ENCODE measurements at regions not wholly inside any gene's neighbourhood (a gene's known extent, or its start where the extent isn't known, plus 50 kb on each side); places are given as distances from the start of the nearest gene placed in this dataset.

GRCh38 chr10:107342711-107343110, 178.2 kb upstream of the SORCS1 start:
- intact Hi-C loops (cut with micrococcal nuclease) = no loop called here
- no peak overlapping the region for H3K9ac ChIP-seq (ENCODE audit: low read length)
- no peaks in the 10 kb centered on the region for H3K27me3 ChIP-seq (ENCODE audit: insufficient read depth, low read length)
- no peaks in the 10 kb centered on the region for H3K36me3 ChIP-seq (ENCODE audit: control insufficient read depth in 1 of 2, insufficient read depth in 2 of 2, low read length in 2 of 2)
- ChIA-PET POLR2A (no interaction called here), RAD21 (ENCODE audit: low non-redundant PET in 1 of 2, low total read pairs in 2 of 2, uncharacterized antibody in 2 of 2, unreplicated experiment in 2 of 2) (no interaction called here), CTCF (no interaction called here)
- no peaks in the 10 kb centered on the region for H3K9me2 ChIP-seq (ENCODE audit: insufficient read depth)
- H3K27ac ChIP-seq (ENCODE audit: low read depth, low read length) = no peak overlapping the region
- BruUV-seq (replicated peaks) = no TSS peak
- H3K9me3 ChIP-seq (ENCODE audit: control insufficient read depth in 1 of 2, insufficient read depth in 1 of 2, low read depth in 1 of 2, low read length in 2 of 2) = peaks cover 27 to 47% of the 10 kb centered on the region in 2 experiments
- H3K79me2 ChIP-seq (ENCODE audit: insufficient read depth, low read length) = no peaks in the 10 kb centered on the region
- no peaks in the 10 kb centered on the region for H3K4me1 ChIP-seq (ENCODE audit: control insufficient read depth in 1 of 2, insufficient read depth in 2 of 2, low read length in 2 of 2)
- H3K4me3 ChIP-seq (replicated peaks in 1 of 2; ENCODE audit: low read depth in 1 of 2, low read length in 2 of 2) = no peak overlapping the region
- H2AFZ ChIP-seq (ENCODE audit: low read depth, low read length, poor library complexity, severe bottlenecking) = no peak overlapping the region
- no peaks in the 10 kb centered on the region for H4K20me1 ChIP-seq (ENCODE audit: insufficient read depth)
- ATAC-seq (no peak), DNase-seq (ENCODE audit: low read depth, low spot score) (no peak)
- no peak overlapping the region for H3K4me2 ChIP-seq (ENCODE audit: low read length)
- no peak for TF ChIP-seq EZH2phosphoT487 (IDR thresholded peaks at IDR 0.05; ENCODE audit: borderline replicate concordance)
- no peak for TF ChIP-seq SIN3A (IDR thresholded peaks at IDR 0.05; ENCODE audit: low read depth)
- TF ChIP-seq FOSL1 (IDR thresholded peaks at IDR 0.05; ENCODE audit: low read depth) = no peak
- TF ChIP-seq, protein P1, sequence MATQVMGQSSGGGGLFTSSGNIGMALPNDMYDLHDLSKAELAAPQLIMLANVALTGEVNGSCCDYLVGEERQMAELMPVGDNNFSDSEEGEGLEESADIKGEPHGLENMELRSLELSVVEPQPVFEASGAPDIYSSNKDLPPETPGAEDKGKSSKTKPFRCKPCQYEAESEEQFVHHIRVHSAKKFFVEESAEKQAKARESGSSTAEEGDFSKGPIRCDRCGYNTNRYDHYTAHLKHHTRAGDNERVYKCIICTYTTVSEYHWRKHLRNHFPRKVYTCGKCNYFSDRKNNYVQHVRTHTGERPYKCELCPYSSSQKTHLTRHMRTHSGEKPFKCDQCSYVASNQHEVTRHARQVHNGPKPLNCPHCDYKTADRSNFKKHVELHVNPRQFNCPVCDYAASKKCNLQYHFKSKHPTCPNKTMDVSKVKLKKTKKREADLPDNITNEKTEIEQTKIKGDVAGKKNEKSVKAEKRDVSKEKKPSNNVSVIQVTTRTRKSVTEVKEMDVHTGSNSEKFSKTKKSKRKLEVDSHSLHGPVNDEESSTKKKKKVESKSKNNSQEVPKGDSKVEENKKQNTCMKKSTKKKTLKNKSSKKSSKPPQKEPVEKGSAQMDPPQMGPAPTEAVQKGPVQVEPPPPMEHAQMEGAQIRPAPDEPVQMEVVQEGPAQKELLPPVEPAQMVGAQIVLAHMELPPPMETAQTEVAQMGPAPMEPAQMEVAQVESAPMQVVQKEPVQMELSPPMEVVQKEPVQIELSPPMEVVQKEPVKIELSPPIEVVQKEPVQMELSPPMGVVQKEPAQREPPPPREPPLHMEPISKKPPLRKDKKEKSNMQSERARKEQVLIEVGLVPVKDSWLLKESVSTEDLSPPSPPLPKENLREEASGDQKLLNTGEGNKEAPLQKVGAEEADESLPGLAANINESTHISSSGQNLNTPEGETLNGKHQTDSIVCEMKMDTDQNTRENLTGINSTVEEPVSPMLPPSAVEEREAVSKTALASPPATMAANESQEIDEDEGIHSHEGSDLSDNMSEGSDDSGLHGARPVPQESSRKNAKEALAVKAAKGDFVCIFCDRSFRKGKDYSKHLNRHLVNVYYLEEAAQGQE (IDR thresholded peaks at IDR 0.05; ENCODE audit: low read depth) = no peak
- no peak for TF ChIP-seq CEBPB (IDR thresholded peaks at IDR 0.05; ENCODE audit: low read depth)
- TF ChIP-seq YY1 (IDR thresholded peaks at IDR 0.05; ENCODE audit: extremely low read depth, insufficient replicate concordance, low read depth, low read length) = no peak
- TF ChIP-seq, protein P2, sequence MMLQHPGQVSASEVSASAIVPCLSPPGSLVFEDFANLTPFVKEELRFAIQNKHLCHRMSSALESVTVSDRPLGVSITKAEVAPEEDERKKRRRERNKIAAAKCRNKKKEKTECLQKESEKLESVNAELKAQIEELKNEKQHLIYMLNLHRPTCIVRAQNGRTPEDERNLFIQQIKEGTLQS (IDR thresholded peaks at IDR 0.05) = no peak
- no peak for TF ChIP-seq CBX3 (IDR thresholded peaks at IDR 0.05; ENCODE audit: low read depth)
- no peak for TF ChIP-seq EGR1 (IDR thresholded peaks at IDR 0.05; ENCODE audit: low read depth)
- TF ChIP-seq TCF7L2 (IDR thresholded peaks at IDR 0.05; ENCODE audit: borderline replicate concordance, extremely low read depth, insufficient read depth, insufficient read length) = no peak

All from HCT116 (cell line).